Tibial nerve (tissue), 4 donors: ENCODE measurements at regions not wholly inside any gene's neighbourhood (a gene's known extent, or its start where the extent isn't known, plus 50 kb on each side); places are given as distances from the start of the nearest gene placed in this dataset.

Experiments
- DNase-seq, 2 donors: peaks; one replicate each; pipeline ENCODE4 v3.0.0-alpha.2; 2019; ENCODE audit warnings: low spot score in 2 of 2
- H3K27ac ChIP-seq, 4 donors: fragments of 200-600 bp; sonication (generic) in 3 of 4; one replicate each; pipeline ENCODE4 v1.5.1; 2017 to 2019; ENCODE audit warnings: mild to moderate bottlenecking in 1 of 4
- H3K27me3 ChIP-seq, 2 donors: fragments of 200-600 bp; sonication (generic) in 1 of 2; one replicate each; pipeline versions ENCODE4 v1.5.1 to v1.6.0; 2017 to 2019
- H3K36me3 ChIP-seq, 3 donors: fragments of 200-600 bp; sonication (generic); one replicate each; pipeline ENCODE4 v1.5.1; 2018 to 2019
- H3K4me1 ChIP-seq, 4 donors: fragments of 200-600 bp; sonication (generic) in 3 of 4; one replicate each; pipeline ENCODE4 v1.5.1; 2017 to 2019
- H3K4me3 ChIP-seq, 4 donors: fragments of 200-600 bp; sonication (generic) in 3 of 4; one replicate each; pipeline ENCODE4 v1.5.1; 2017 to 2019; ENCODE audit warnings: mild to moderate bottlenecking in 1 of 4, moderate library complexity in 1 of 4
- H3K9me3 ChIP-seq, 4 donors: fragments of 200-600 bp; sonication (generic) in 3 of 4; one replicate each; pipeline ENCODE4 v1.5.1; 2017 to 2019
- CTCF ChIP-seq, 5 experiments: fragments of 200-600 bp in 3 of 5; fragments of 450-650 bp in 2 of 5; sonication (generic) in 3 of 5; IDR thresholded peaks; one replicate each; pipeline ENCODE4 v1.5.1; 2016 to 2019; ENCODE audit warnings: antibody characterized with exemption in 5 of 5, mild to moderate bottlenecking in 3 of 5, moderate library complexity in 2 of 5
- EP300 ChIP-seq, 2 donors: sonication (generic); formaldehyde crosslinking; IDR thresholded peaks; one replicate each; pipeline ENCODE4 v1.6.1; 2017; ENCODE audit warnings: antibody characterized with exemption in 2 of 2, mild to moderate bottlenecking in 1 of 2
- POLR2A ChIP-seq, 2 donors: fragments of 450-650 bp; IDR thresholded peaks; one replicate each; pipeline ENCODE4 v1.6.1; 2017; ENCODE audit warnings: antibody characterized with exemption in 2 of 2, mild to moderate bottlenecking in 2 of 2, moderate library complexity in 2 of 2
- WGBS, 2 donors: methylation state at CpG; one replicate each; pipeline ENCODE4 v1.1.5; 2018; 5-methylcytosine and 5-hydroxymethylcytosine counted together

GRCh38 chr7:42690794-42691639 lies 220.9 kb downstream of the C7orf25 start:
- Histone ChIP-seq H3K27me3 (no peaks in the 10 kb centered on the region), H3K9me3 (no peaks in the 10 kb centered on the region), H3K4me1 (peaks cover 0 to 14% (median 5%) of the 10 kb centered on the region in 4 donors), H3K4me3 (no peak overlapping the region), H3K27ac (no peak overlapping the region), H3K36me3 (no peaks in the 10 kb centered on the region)
- 61 to 65% methylated on average over 11 of the region's 11 CpGs for WGBS, 2 donors
- peak in 1 of 2 donors; percentile 20 for DNase-seq
- TF ChIP-seq POLR2A (IDR thresholded peaks at IDR 0.05), result no peak
- TF ChIP-seq EP300 (IDR thresholded peaks at IDR 0.05), result no peak
- TF ChIP-seq CTCF (IDR thresholded peaks at IDR 0.05), result peak in 4 of 5 experiments; percentile 15 to 31 (median 22)

- Histone ChIP-seq H3K36me3 (no peaks in the 10 kb centered on the region), H3K27me3 (no peaks in the 10 kb centered on the region), H3K9me3 (no peaks in the 10 kb centered on the region), H3K4me3 (no peak overlapping the region), H3K27ac (no peak overlapping the region), H3K4me1 (peaks cover 0 to 5% (median 0%) of the 10 kb centered on the region in 4 donors)
- TF ChIP-seq POLR2A (IDR thresholded peaks at IDR 0.05), result no peak
- no peak for TF ChIP-seq CTCF (IDR thresholded peaks at IDR 0.05)
- no peak for TF ChIP-seq EP300 (IDR thresholded peaks at IDR 0.05)
- WGBS, 2 donors, result 87 to 94% methylated on average over 1 of the region's 1 CpG
- no peak for DNase-seq
Measured at GRCh38 chr7:42689626-42690025, 222.2 kb downstream of the C7orf25 start.

GRCh38 chr7:42688056-42688371 lies 223.9 kb downstream of the C7orf25 start:
- no peaks in the 10 kb centered on the region for H3K36me3 ChIP-seq
- H3K4me1 ChIP-seq, result peaks cover 0 to 4% (median 0%) of the 10 kb centered on the region in 4 donors
- H3K27me3 ChIP-seq, result no peaks in the 10 kb centered on the region
- no peak for DNase-seq
- H3K4me3 ChIP-seq, result no peak overlapping the region
- no peaks in the 10 kb centered on the region for H3K9me3 ChIP-seq
- H3K27ac ChIP-seq, result no peak overlapping the region
- WGBS, 2 donors, result 74 to 92% methylated on average over 2 of the region's 2 CpGs
- no peak for TF ChIP-seq CTCF (IDR thresholded peaks at IDR 0.05)
- no peak for TF ChIP-seq POLR2A (IDR thresholded peaks at IDR 0.05)
- TF ChIP-seq EP300 (IDR thresholded peaks at IDR 0.05), result no peak

- no peaks in the 10 kb centered on the region for H3K9me3 ChIP-seq
- 64 to 72% methylated on average over 9 of the region's 9 CpGs for WGBS, 2 donors
Measured at GRCh38 chr7:42687211-42688055, 224.4 kb downstream of the C7orf25 start.

More at GRCh38 chr7:42687211-42688055, 224.4 kb downstream of the C7orf25 start:
- no peak for DNase-seq
- no peak overlapping the region for H3K27ac ChIP-seq
- no peaks in the 10 kb centered on the region for H3K27me3 ChIP-seq
- TF ChIP-seq EP300 (IDR thresholded peaks at IDR 0.05) (no peak), CTCF (IDR thresholded peaks at IDR 0.05) (no peak), POLR2A (IDR thresholded peaks at IDR 0.05) (no peak)
- H3K4me3 ChIP-seq, result no peak overlapping the region
- H3K36me3 ChIP-seq, result no peaks in the 10 kb centered on the region
- H3K4me1 ChIP-seq, result peaks cover 0 to 4% (median 0%) of the 10 kb centered on the region in 4 donors
